Astrocyte of the spinal cord (primary cell): ENCODE measurements at regions not wholly inside any gene's neighbourhood (a gene's known extent, or its start where the extent isn't known, plus 50 kb on each side); places are given as distances from the start of the nearest gene placed in this dataset.

Source experiments
- DNase-seq: peaks from one replicate; pipeline ENCODE4 v3.0.0; 2011; ENCODE audit warnings: low read depth, low spot score
- H3K4me3 ChIP-seq: 2 replicates; pipeline ENCODE4 v1.5.1; 2011; ENCODE audit warnings: low read depth, mild to moderate bottlenecking, low read length, moderate library complexity
- in situ Hi-C: cut with HindIII; loops from 2 replicates; pipeline ENCODE4 v1.10.0; 2017; ENCODE audit warnings: low sequenced_read_pairs
- TF ChIP-seq, protein P1 (sequence below): IDR thresholded peaks from 2 replicates; pipeline ENCODE4 v1.5.1; 2012; ENCODE audit warnings: low read depth, mild to moderate bottlenecking, low read length, inconsistent platforms

DNA sequence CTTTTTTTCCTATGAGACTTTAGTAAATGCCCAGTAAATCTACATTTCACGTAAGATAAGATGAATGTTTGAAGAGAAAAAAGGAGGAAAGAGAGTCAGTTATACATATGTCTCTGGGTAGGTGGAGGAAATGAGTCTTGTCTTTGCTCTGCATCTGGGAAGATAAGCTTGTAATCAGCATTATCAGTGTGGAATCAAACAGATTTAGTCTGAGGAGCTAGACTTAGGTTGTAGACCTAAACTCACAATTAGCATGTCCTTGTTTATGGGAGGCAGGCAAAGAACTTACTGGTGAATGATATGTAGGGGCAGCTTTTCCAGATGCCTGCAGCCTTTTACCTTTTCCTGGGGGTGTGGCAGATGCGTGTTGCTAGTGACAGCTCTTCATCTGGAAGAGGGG, 962.3 kb downstream of the TBC1D22A start:
- no peak for DNase-seq
- no peak overlapping the region for H3K4me3 ChIP-seq
- TF ChIP-seq, protein P1, sequence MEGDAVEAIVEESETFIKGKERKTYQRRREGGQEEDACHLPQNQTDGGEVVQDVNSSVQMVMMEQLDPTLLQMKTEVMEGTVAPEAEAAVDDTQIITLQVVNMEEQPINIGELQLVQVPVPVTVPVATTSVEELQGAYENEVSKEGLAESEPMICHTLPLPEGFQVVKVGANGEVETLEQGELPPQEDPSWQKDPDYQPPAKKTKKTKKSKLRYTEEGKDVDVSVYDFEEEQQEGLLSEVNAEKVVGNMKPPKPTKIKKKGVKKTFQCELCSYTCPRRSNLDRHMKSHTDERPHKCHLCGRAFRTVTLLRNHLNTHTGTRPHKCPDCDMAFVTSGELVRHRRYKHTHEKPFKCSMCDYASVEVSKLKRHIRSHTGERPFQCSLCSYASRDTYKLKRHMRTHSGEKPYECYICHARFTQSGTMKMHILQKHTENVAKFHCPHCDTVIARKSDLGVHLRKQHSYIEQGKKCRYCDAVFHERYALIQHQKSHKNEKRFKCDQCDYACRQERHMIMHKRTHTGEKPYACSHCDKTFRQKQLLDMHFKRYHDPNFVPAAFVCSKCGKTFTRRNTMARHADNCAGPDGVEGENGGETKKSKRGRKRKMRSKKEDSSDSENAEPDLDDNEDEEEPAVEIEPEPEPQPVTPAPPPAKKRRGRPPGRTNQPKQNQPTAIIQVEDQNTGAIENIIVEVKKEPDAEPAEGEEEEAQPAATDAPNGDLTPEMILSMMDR, result no peak
- in situ Hi-C loops, result no loop called here

DNA sequence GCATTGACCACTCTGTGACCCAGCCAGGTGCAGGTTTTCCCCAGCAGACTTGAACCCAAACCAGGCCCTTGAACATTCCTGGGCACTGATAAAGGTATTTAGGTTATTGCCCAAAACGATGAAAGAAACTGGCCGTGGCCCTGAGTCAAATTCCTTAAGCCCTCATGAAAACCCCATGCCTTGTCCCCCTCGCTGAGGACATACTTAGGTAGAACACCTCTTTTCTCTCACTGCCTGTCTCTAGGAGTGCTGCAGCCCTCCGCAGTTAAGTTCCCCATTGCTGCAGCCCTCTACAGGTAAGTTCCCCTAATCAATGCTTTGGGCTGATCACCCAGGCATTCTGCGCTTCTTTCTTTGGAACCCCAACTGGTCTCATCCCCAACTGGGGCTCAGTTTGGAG, 961.6 kb downstream of the TBC1D22A start:
- TF ChIP-seq, protein P1, result no peak
- DNase-seq, result no peak
- no peak overlapping the region for H3K4me3 ChIP-seq
- in situ Hi-C loops, result no loop called here

DNA sequence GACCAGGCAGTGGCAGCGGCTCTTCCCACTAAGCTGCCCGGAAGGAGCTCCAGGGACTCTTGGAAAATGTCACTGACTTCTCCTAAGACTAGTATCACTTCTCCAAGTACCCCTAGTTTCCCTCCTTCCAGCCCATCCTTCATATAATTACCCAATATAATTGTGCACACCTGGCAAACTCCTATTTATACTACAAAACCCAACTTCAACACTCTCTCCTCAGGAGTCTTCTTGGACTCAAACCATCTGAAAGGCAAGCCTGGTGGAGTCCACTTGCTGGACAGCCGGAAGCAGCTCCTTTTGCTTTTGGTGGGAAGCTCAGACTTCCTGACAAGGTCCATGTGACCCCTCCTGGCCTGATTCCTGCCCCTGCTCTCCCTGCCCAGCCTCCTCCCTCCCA, 955.9 kb downstream of the TBC1D22A start:
- in situ Hi-C loops, result no loop called here

DNA sequence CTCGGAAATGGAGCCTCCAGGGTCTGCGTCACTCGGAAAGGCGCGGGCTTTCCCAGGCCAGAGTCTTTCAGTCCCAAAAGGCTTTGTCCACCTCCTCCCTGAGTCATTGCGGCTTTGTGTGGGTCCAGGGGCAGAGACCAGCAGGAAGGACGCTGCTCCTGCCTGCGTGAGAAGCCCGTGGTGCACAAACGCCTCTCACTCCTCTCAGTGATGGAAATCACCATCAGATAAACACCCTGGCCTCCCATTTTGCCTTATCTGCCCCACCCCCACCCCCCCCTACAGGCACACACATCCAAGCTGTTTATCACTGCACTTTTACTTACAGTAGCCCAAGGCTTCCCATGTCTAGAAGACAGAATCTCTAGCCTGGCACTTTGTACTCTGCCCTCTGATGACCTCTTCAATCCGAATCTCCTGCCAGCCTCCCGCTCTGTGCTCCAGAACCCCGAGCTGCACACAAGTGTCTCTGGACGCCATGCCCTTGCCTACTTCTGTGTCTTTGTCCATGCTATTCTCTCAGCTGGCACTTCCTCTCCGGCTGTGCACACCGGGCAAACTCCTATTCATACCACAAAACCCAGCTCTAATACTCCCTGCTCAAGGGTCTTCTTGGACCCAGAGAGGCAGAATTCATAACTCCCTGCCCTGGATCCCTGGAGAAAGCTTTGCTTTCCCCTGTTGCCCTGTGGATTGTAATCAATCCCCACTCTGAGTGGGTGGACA, 954.6 kb downstream of the TBC1D22A start:
- in situ Hi-C loops, result no loop called here
- no peak overlapping the region for H3K4me3 ChIP-seq
- DNase-seq, result no peak
- TF ChIP-seq, protein P1, result no peak

More for the DNA sequence above, 955.9 kb downstream of the TBC1D22A start:
- no peak overlapping the region for H3K4me3 ChIP-seq
- DNase-seq, result no peak
- TF ChIP-seq, protein P1, result no peak

DNA sequence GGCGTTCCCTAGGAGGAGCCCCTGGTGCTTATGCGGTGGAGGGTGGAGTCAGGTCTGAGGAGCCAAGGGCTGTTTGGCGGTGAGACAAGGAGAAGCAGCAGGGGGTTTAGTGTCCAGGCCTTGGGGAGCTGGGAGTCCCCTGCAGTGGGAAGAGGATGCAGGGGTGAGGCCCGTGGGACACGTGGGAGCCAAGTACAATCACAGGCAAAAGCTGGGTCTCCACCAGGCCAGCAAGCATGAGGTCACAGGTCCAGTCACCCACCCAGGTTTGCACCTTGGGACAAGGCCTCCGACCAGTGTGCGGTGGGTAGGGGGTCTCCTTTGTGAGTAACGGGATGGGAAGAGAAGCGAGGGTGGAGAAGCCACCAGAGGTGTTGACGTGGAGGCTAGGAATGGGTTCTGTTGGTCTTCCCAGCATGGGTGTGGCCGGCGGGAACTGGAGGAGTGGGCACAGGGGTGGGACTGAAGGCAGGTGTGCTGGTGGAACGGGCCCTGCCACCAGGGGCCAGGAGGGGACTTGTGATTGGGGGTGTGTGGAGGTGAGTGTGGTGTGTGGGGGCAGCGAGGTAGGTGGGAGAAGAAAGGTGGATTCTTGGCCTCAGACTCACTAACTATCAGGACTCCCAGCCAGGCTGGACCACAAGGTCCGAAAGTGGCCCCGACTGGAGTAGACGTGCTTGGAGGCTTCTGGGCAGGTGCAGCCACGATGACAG, 953.6 kb downstream of the TBC1D22A start:
- no peak for DNase-seq
- no peak overlapping the region for H3K4me3 ChIP-seq
- in situ Hi-C loops, result no loop called here
- TF ChIP-seq, protein P1, result no peak

DNA sequence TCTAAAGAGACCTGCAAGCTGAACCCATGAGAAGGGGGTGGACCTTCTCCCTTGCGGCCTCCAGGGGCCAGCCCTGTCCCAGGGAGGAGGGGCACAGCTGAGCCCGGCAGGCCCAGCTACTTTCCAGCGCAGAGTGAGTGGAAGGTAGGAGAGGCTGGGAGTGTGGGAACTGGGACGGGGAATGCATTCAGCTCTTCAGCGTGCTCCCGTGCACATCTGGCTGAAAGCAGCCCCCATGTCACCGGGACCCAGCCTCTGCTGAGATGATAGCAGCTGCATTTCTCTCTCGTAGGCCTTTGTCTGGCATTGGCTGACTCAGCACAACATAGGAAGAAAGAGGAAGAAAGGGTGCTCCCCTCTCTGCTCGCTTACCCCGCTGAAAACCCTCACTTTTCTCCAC, 951.5 kb downstream of the TBC1D22A start:
- in situ Hi-C loops, result no loop called here
- DNase-seq, result no peak
- H3K4me3 ChIP-seq, result no peak overlapping the region
- TF ChIP-seq, protein P1, result no peak
